ENCODE measurements at regions not wholly inside any gene's neighbourhood (a gene's known extent, or its start where the extent isn't known, plus 50 kb on each side); places are given as distances from the start of the nearest gene placed in this dataset.

GRCh38 chr6:97459986-97460385, 177.0 kb upstream of the MMS22L start:
- TF ChIP-seq EP300 (IDR thresholded peaks at IDR 0.05) (no peak), CTCF (IDR thresholded peaks at IDR 0.05) (no peak)

Data from gastroesophageal sphincter (tissue), 3 donors.